PC-9 (cell line): ENCODE measurements at regions not wholly inside any gene's neighbourhood (a gene's known extent, or its start where the extent isn't known, plus 50 kb on each side); places are given as distances from the start of the nearest gene placed in this dataset.
"Not testable (repeated sequence)": the region's sequence is repeated elsewhere in the genome, so short reads cannot be mapped to it uniquely, and the experiment has no call there.

Source experiments
- BruUV-seq: library from RNA; stranded (reverse); fragments of 400-500 nt; replicated peaks from 2 replicates; lab custom pipeline; 2021; lab: Mats Ljungman, UMichigan
- CTCF ChIA-PET: fragments of 300-600 bp; sonication (Branson Sonifier 250); formaldehyde crosslinking; loops from one replicate; lab custom pipeline; 2022; ENCODE audit warnings: antibody characterized with exemption; lab: Charles Lee
- POLR2A ChIA-PET: fragments of 300-600 bp; sonication (Branson Sonifier 250); formaldehyde crosslinking; loops from one replicate; lab custom pipeline; 2022; ENCODE audit warnings: antibody characterized with exemption; ENCODE audit not compliant: unreplicated experiment; lab: Charles Lee
- DNase-seq, 2 experiments: peaks; one replicate each; pipeline versions ENCODE4 v3.0.0 to v3.0.0-alpha.2; 2015 to 2022; ENCODE audit warnings: mixed read lengths in 1 of 2
- H2AFZ ChIP-seq: fragments of 200-600 bp; sonication (generic); 2 replicates; pipeline ENCODE4 v1.8.1; 2017; ENCODE audit warnings: antibody characterized with exemption
- H3F3A ChIP-seq: fragments of 200-600 bp; sonication (generic); 2 replicates; pipeline ENCODE4 v1.8.1; 2017; ENCODE audit warnings: antibody characterized with exemption, mild to moderate bottlenecking, low read depth; ENCODE audit not compliant: insufficient read depth
- H3K27ac ChIP-seq: fragments of 200-600 bp; sonication (generic); 2 replicates; pipeline ENCODE4 v1.6.1; 2016; ENCODE audit warnings: mixed run types
- H3K27me3 ChIP-seq: fragments of 200-600 bp; sonication (generic); 2 replicates; pipeline ENCODE4 v1.6.1; 2016; ENCODE audit warnings: low read depth, mixed run types; ENCODE audit not compliant: insufficient read depth
- H3K36me3 ChIP-seq: fragments of 200-600 bp; sonication (generic); 2 replicates; pipeline ENCODE4 v1.6.1; 2016; ENCODE audit warnings: low read depth, mixed run types
- H3K4me1 ChIP-seq: fragments of 200-600 bp; sonication (generic); replicated peaks from 2 replicates; pipeline ENCODE4 v1.6.1; 2016; ENCODE audit warnings: mixed run types; ENCODE audit not compliant: insufficient read depth
- H3K4me2 ChIP-seq: fragments of 200-600 bp; sonication (generic); 2 replicates; pipeline ENCODE4 v1.6.1; 2017; ENCODE audit warnings: mixed run types
- H3K4me3 ChIP-seq: fragments of 200-600 bp; sonication (generic); 2 replicates; pipeline ENCODE4 v1.6.1; 2016; ENCODE audit warnings: mixed run types
- H3K79me2 ChIP-seq: fragments of 200-600 bp; sonication (generic); 2 replicates; pipeline ENCODE4 v1.6.1; 2017; ENCODE audit warnings: low read depth, mixed run types
- H3K9me2 ChIP-seq: fragments of 200-600 bp; sonication (generic); 2 replicates; pipeline ENCODE4 v1.8.1; 2017; ENCODE audit warnings: mild to moderate bottlenecking; ENCODE audit not compliant: insufficient read depth
- H3K9me3 ChIP-seq: fragments of 200-600 bp; sonication (generic); 2 replicates; pipeline ENCODE4 v1.8.1; 2016; ENCODE audit warnings: low read depth; ENCODE audit not compliant: insufficient read depth
- H4K20me1 ChIP-seq: fragments of 200-600 bp; sonication (generic); 2 replicates; pipeline ENCODE4 v1.8.1; 2017; ENCODE audit not compliant: insufficient read depth
- CTCF ChIP-seq: fragments of 200-600 bp; sonication (generic); conservative IDR thresholded peaks from 2 replicates; pipeline ENCODE4 v1.6.1; 2017; ENCODE audit warnings: mixed run types, antibody characterized with exemption, mild to moderate bottlenecking, moderate library complexity
- EZH2 ChIP-seq: fragments of 200-600 bp; sonication (generic); IDR thresholded peaks from 2 replicates; pipeline ENCODE4 v1.8.0; 2017; ENCODE audit warnings: antibody characterized with exemption, low read depth
- intact Hi-C: fragments of 100-400 bp; cut with micrococcal nuclease; formaldehyde crosslinking; loops from one replicate; pipeline ENCODE4 v1.10.0; 2022; ENCODE audit not compliant: unreplicated experiment

- no peak overlapping the region for H3K4me3 ChIP-seq
- H2AFZ ChIP-seq: peak overlapping the region; percentile 32; the same call in 1 of the 2 replicates
- H3K4me1 ChIP-seq: no peaks in the 10 kb centered on the region
- no peaks in the 10 kb centered on the region for H3K27me3 ChIP-seq
- no peak overlapping the region for H3K27ac ChIP-seq
- H3K79me2 ChIP-seq: no peaks in the 10 kb centered on the region
- POLR2A ChIA-PET: no interaction called here
- intact Hi-C loops: no loop called here
- H3K36me3 ChIP-seq: no peaks in the 10 kb centered on the region
- H3K9me2 ChIP-seq: no peaks in the 10 kb centered on the region; the same call in 1 of the 2 replicates
- no peaks in the 10 kb centered on the region for H3F3A ChIP-seq
- no peak for TF ChIP-seq EZH2
- no peak for TF ChIP-seq CTCF
- H4K20me1 ChIP-seq: no peaks in the 10 kb centered on the region
- CTCF ChIA-PET: no interaction called here
- 0 out of 2 replicates have a peak, but pooled peaks cover 3% of the 10 kb centered on the region for H3K9me3 ChIP-seq
- no peak for DNase-seq
- no TSS peak for BruUV-seq
- H3K4me2 ChIP-seq: no peak overlapping the region
Measured at GRCh38 chr5:82717738-82718137, 359.5 kb downstream of the TMEM167A start.

GRCh38 chr5:82714732-82715131, 362.5 kb downstream of the TMEM167A start:
- H4K20me1 ChIP-seq, H3K27ac ChIP-seq, DNase-seq, BruUV-seq, H3K4me3 ChIP-seq, POLR2A ChIA-PET, H2AFZ ChIP-seq, H3K9me2 ChIP-seq, CTCF ChIA-PET, H3K27me3 ChIP-seq, H3F3A ChIP-seq, H3K4me2 ChIP-seq, H3K36me3 ChIP-seq, H3K79me2 ChIP-seq, H3K4me1 ChIP-seq, intact Hi-C loops, H3K9me3 ChIP-seq: not testable (repeated sequence)

- no peaks in the 10 kb centered on the region for H4K20me1 ChIP-seq
- intact Hi-C loops: no loop called here
- H3K4me2 ChIP-seq: no peak overlapping the region
- H3K79me2 ChIP-seq: no peaks in the 10 kb centered on the region
- H3K4me3 ChIP-seq: no peak overlapping the region
- H3K36me3 ChIP-seq: no peaks in the 10 kb centered on the region
- TF ChIP-seq EZH2: no peak
- TF ChIP-seq CTCF: no peak
- no TSS peak for BruUV-seq
- H2AFZ ChIP-seq: no peak overlapping the region
- no peaks in the 10 kb centered on the region for H3K27me3 ChIP-seq
- DNase-seq: no peak
- H3K9me2 ChIP-seq: no peaks in the 10 kb centered on the region; the same call in 1 of the 2 replicates
- no peak overlapping the region for H3K27ac ChIP-seq
- ChIA-PET CTCF (no interaction called here), POLR2A (no interaction called here)
- no peaks in the 10 kb centered on the region for H3K4me1 ChIP-seq
- H3F3A ChIP-seq: no peaks in the 10 kb centered on the region
- H3K9me3 ChIP-seq: no peaks in the 10 kb centered on the region
Measured at GRCh38 chr5:82713811-82714210, 363.4 kb downstream of the TMEM167A start.

GRCh38 chr5:82707741-82708140, 369.5 kb downstream of the TMEM167A start:
- TF ChIP-seq EZH2 (no peak), CTCF (no peak)
- no TSS peak for BruUV-seq
- H3K4me2 ChIP-seq: no peak overlapping the region

More at GRCh38 chr5:82707741-82708140, 369.5 kb downstream of the TMEM167A start:
- no peaks in the 10 kb centered on the region for H3K27me3 ChIP-seq
- H3F3A ChIP-seq: no peaks in the 10 kb centered on the region
- H3K27ac ChIP-seq: no peak overlapping the region
- H3K4me3 ChIP-seq: no peak overlapping the region
- intact Hi-C loops: no loop called here
- CTCF ChIA-PET: no interaction called here
- DNase-seq: no peak
- H3K9me3 ChIP-seq: no peaks in the 10 kb centered on the region
- no peak overlapping the region for H2AFZ ChIP-seq
- no peaks in the 10 kb centered on the region for H4K20me1 ChIP-seq
- no peaks in the 10 kb centered on the region for H3K79me2 ChIP-seq
- no peaks in the 10 kb centered on the region for H3K4me1 ChIP-seq
- H3K36me3 ChIP-seq: no peaks in the 10 kb centered on the region
- no peaks in the 10 kb centered on the region; the same call in 1 of the 2 replicates for H3K9me2 ChIP-seq
- POLR2A ChIA-PET: no interaction called here
